ENCODE measurements at regions not wholly inside any gene's neighbourhood (a gene's known extent, or its start where the extent isn't known, plus 50 kb on each side); places are given as distances from the start of the nearest gene placed in this dataset.

GRCh38 chr7:35893649-35894048 lies 92.8 kb downstream of the SEPTIN7 start:
- TF ChIP-seq GATA2 (IDR thresholded peaks at IDR 0.05; ENCODE audit: low read depth, low read length) (no peak), GATA3 (IDR thresholded peaks at IDR 0.05; ENCODE audit: low read depth, low read length) (no peak)
